ENCODE measurements at regions not wholly inside any gene's neighbourhood (a gene's known extent, or its start where the extent isn't known, plus 50 kb on each side); places are given as distances from the start of the nearest gene placed in this dataset.
"Not testable (repeated sequence)": the region's sequence is repeated elsewhere in the genome, so short reads cannot be mapped to it uniquely, and the experiment has no call there.

GRCh38 chr2:198604599-198604998, 800.2 kb downstream of the PLCL1 start:
- DNase-seq, result no peak

DNA sequence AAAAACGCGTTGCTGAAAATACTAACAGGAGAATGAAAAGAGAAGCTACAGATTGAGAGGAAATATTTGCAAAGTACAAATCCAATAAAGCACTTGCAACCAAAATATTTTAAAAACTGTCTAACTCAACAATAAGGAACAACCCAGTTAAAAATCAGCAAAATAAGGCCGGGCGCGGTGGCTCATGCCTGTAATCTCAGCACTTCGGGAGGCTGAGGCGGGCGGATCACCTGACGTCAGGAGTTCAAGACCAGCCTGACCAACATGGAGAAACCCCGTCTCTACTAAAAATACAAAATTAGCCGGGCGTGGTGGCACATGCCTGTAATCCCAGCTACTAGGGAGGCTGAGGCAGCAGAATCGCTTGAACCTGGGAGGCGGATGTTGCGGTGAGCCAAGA, 798.6 kb downstream of the PLCL1 start:
- DNase-seq, result not testable (repeated sequence)

GRCh38 chr2:198597648-198598047, 793.3 kb downstream of the PLCL1 start:
- no peak for DNase-seq

DNA sequence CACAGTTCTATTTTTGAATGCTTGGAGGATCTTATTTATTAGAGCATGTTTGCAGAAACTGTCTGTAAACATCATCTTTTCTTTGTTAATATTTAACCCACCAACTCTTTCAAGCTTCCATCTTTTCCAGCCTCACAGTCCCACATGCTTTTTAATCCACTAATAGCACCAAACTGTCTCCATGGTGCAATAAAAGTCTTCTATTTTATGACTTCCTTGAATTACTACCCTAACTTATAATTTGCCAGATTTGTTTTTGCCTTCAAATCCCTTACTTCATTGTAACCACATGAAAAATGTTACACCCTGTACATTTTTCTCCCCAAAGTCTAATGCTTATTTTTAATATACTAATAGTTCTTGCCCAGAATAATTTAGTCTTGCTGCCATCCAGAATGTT, 792.6 kb downstream of the PLCL1 start:
- no peak for DNase-seq

DNA sequence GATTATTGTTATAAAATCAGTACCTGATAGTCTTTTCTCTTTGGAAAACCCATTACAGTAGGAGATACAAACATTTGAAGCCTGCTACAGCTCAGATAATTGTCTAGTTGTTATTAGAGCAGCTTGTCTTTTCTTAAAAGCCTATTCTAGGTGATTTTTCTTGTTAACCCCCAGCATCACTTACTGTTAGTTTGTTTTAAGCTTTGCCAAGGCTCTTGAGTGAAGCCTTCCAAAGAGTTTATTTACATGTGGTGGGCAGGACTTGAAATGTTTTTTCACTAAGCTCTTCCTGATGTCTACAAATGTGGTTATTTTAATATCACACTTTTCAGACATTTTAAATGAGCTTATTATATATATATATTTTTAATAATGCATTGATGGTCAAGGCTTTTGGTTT, 791.3 kb downstream of the PLCL1 start:
- no peak for DNase-seq

DNA sequence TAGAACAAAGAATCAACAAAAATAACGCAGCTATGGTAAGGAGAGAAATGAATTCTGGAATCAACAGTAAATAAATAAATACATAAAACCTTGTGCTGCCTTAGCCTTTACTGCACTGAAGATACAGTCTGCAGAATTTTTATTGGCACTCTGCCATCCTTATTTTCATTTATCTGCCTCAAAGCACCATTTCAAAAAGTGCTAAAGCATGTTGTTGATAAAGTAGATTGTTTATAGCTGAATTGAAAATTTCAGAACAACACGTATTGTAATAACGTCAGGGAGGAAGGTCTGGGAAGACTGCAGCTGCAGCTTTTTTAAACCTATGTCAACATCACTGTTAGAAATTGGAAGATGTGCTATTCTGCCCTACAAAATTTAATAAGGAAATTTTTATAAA, 787.2 kb downstream of the PLCL1 start:
- no peak for DNase-seq

DNA sequence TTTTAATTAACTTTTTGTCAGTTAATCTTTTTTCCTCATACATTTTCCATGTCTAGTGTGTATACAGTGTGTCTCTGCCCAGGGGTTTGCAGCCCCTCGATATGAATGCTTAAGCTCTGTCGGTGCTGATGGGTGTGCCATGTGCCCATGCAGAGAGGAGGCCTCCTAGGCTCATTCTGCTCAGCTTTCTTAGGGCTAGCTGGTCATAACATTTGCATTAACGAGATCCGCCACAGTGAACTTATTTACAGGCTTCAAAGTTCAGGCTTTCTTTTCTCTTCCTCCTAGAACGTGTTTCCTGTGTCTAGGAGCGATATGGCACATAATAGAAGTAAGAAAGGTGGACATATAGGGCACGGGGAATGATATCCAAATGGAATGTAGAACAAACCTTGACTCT, 783.3 kb downstream of the PLCL1 start:
- no peak for DNase-seq

DNA sequence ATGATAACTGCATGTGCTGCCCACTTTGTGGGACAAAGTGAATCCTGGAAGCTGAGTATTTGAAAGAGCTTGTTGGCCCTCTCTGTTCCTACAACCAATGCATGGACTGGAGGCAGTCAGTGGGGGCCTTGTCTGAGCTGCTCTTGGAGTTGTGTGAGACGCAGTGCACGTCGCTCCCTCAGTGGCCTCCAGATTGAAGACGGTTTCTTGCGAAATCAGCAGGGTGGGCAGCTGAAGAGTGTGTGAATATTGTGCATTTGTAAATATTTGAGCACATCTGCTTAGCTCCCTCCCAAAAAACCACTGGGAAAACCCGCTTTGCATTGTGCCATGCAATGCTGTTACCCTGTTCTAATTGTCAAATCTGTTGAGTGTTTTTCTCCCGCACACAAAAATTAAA, 782.8 kb downstream of the PLCL1 start:
- DNase-seq, result no peak

DNA sequence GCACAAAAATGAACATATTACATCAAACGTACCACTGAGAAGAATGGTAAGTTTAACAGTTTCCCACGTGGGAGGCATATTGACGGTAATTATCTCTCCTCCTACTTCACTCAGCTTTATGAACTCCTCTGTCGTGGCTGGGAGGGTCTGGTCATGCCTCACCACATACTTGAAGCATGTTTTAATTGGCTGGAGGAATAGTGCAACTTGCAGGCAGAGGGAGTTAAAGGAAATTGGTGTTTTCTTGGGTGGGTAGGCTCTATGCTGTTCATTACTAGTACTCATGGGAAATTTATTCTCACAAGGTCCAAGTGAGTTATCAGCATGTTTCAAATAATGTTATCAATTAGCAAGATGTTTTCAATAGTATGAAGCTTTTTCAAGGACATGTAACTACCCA, 767.0 kb downstream of the PLCL1 start:
- no peak for DNase-seq

DNA sequence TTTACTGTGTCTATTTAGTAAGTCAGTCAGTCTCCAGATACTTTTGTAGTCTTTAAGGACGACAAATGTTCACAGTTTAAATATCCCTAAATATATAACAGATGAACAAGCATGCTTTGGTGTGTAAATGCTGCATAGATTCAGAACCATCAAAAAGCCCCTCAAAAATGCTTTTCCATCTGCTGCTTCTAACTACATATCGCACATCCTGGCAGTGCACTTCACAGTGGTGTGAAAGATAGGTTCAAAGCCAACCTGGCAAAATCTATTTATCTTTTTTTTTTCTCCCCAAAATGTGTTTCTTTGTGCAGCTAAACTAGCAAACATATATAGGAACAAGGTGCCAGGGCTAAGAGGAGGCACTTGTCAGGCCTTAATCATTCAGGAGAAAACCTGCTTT, 753.8 kb downstream of the PLCL1 start:
- DNase-seq, result no peak

DNA sequence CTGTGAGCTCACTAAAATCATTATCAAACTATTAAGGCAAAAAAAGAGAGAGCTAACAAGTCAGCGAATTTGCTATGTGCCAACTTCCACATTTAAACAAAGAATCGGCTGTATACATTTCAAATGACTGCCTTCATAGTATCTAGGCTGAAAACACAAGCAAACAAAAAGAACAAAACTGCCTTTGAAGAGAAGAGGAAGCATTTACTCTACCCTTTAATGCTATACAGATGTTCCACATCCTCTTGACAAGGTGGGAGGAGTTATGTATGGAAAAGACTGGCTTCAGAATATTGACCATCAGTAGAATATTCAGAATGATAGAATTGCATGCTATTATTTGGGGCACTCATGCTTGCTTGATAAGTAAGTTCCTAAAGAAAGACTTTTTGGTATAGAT, 741.7 kb downstream of the PLCL1 start:
- no peak for DNase-seq

GRCh38 chr2:198545411-198545810, 741.0 kb downstream of the PLCL1 start:
- DNase-seq, result no peak

GRCh38 chr2:198544461-198544860, 740.1 kb downstream of the PLCL1 start:
- no peak for DNase-seq

DNA sequence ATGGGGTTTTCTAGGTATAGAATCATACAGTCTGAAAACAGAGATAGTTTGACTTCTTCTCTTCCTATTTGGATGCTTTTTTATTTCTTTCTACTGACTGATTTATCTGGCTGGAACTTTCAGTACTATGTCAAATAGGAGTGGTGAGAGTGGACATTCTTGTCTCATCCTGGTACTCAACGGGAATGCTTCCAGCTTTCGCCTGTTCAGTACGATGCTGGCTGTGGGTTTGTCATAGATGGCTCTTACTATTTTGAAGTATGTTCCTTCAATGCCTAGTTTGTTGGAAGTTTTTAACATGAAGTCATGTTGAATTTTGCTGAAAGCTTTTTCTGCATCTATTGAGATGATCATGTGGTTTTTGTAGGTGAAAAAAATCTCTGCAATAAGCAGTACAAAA, 730.4 kb downstream of the PLCL1 start:
- no peak for DNase-seq

GRCh38 chr2:198525211-198525969, 721.0 kb downstream of the PLCL1 start:
- no peak for DNase-seq

GRCh38 chr2:198523710-198524109, 719.3 kb downstream of the PLCL1 start:
- no peak for DNase-seq

GRCh38 chr2:198518935-198519334, 714.5 kb downstream of the PLCL1 start:
- no peak for DNase-seq

- DNase-seq, result no peak
Observed at GRCh38 chr2:198517976-198518375, 713.6 kb downstream of the PLCL1 start.

DNA sequence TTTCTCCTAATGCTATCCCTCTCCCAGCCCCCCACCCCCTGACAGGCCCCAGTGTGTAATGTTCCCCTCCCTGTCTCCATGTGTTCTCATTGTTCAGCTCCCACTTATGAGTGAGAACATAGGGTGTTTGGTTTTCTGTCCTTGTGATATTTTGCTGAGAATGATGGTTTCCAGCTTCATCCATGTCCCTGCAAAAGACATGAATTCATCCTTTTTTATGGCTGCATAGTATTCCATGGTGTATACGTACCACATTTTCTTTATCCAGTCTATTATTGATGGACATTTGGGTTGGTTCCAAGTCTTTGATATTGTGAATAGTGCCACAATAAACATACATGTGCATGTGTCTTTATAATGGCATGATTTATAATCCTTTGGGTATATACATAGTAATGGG, 704.2 kb downstream of the PLCL1 start:
- not testable (repeated sequence) for DNase-seq

GRCh38 chr2:198499539-198499938, 695.1 kb downstream of the PLCL1 start:
- DNase-seq, result no peak

DNA sequence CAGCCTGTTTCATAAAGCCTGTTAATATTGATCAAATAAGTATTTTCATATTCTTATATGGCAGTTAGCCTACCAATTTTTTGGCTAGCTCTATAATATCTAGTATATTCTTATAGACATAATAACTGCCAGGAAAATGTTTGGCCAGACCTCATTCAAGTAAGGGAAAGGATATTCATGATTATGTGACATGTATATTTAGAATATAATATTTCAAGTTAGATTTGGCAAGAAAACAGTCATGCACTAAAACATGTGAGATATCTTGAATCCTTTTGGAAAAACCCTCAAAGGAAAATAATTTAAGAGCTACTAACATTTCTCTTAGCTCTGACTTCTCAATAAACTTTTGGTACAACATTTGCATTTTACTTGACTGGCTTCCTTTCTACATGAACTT, 694.1 kb downstream of the PLCL1 start:
- no peak for DNase-seq

DNA sequence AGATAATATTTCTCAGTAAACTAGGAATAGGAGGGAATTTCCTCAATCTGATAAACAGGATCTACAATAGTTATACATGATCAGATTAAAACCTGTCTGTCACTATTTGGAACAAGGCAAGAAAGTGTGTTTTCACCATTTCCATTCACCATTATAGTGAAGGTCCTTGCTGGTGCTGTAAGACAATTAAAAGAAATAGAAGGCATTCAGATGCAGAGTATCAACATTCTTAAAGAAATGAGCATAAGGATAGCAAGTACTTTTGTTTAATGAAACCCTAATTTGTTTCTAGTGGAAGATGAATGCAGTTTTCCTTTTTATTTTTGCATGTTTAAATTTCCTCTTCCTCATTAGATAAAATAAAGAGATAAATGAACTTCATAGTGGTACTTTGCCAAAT, 693.7 kb downstream of the PLCL1 start:
- DNase-seq, result no peak

- DNase-seq, result no peak
Observed at GRCh38 chr2:198494931-198495330, 690.5 kb downstream of the PLCL1 start.

DNA sequence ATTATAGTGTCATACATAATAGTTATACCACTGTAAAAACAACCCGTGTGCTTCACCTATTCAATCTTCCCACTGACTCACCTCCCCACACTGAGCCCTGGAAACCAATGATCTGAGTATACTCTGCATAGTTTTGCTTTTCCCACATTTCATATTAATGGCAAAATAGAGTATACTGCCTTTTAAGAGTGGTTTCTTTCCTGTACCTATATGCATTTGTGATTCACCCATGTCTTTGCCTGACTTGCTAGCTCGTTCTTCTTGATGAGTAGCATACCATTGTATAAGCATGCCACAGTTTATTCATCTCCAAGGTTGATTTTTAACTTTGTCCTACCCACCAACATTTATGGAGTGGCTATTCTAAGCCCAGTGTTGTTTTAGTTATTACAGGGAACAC, 686.4 kb downstream of the PLCL1 start:
- DNase-seq, result no peak

- no peak for DNase-seq
Observed at GRCh38 chr2:198488964-198489363, 684.6 kb downstream of the PLCL1 start.

Measured in activated T-cell treated with anti-CD3 and anti-CD28 coated beads for 4 hours (primary cell).